NT2/D1 (cell line): ENCODE measurements at regions not wholly inside any gene's neighbourhood (a gene's known extent, or its start where the extent isn't known, plus 50 kb on each side); places are given as distances from the start of the nearest gene placed in this dataset.
"Not testable (repeated sequence)": the region's sequence is repeated elsewhere in the genome, so short reads cannot be mapped to it uniquely, and the experiment has no call there.

Source experiments
- DNase-seq: peaks from one replicate; pipeline ENCODE4 v3.0.0-alpha.2; 2011; ENCODE audit warnings: low read depth, low spot score
- H3K27me3 ChIP-seq: 2 replicates; pipeline ENCODE4 v1.6.0; 2011; ENCODE audit warnings: mild to moderate bottlenecking; ENCODE audit not compliant: insufficient read length, insufficient read depth
- H3K36me3 ChIP-seq: 2 replicates; pipeline ENCODE4 v1.6.1; 2011; ENCODE audit warnings: mild to moderate bottlenecking, low read length, mixed read lengths; ENCODE audit not compliant: insufficient read depth, insufficient read length
- H3K4me1 ChIP-seq: 2 replicates; pipeline ENCODE4 v1.5.1; 2011; ENCODE audit not compliant: insufficient read depth, insufficient read length
- H3K4me3 ChIP-seq: 2 replicates; pipeline ENCODE4 v1.5.1; 2011; ENCODE audit warnings: low read depth; ENCODE audit not compliant: insufficient read length
- H3K9ac ChIP-seq: 2 replicates; pipeline ENCODE4 v1.6.0; 2011; ENCODE audit warnings: low read depth; ENCODE audit not compliant: insufficient read length
- H3K9me3 ChIP-seq: 2 replicates; pipeline ENCODE4 v1.5.1; 2011; ENCODE audit warnings: mild to moderate bottlenecking, low read length; ENCODE audit not compliant: insufficient read depth
- SUZ12 ChIP-seq: IDR thresholded peaks from 2 replicates; pipeline ENCODE4 v1.6.1; 2011; ENCODE audit not compliant: insufficient read length, insufficient read depth; ENCODE audit errors: extremely low read depth
- YY1 ChIP-seq: IDR thresholded peaks from 2 replicates; pipeline ENCODE4 v1.6.1; 2011; ENCODE audit not compliant: insufficient read length, insufficient read depth
- ZNF274 ChIP-seq: IDR thresholded peaks from 2 replicates; pipeline ENCODE4 v1.6.1; 2011; ENCODE audit warnings: mild to moderate bottlenecking, low read depth, low read length

DNA sequence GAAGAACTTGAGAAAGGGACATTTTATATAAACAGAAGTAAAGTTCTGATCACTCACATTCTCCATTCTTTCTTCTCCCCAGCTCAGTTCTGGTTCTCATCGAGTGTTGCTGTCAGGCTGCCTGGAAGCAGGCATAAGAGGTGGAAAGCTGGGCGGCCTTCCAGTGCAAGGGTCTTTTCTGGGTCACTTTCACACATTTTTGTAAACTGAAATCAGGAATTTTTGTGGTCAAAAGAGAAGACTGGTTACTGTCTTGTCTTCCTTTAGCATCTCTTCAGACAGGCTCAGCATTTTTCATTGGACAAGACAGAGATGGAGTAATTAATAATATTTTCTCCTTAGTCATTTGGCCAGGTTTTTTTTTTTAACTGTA lies 93.7 kb downstream of the CTH start:
- H3K27me3 ChIP-seq = no peaks in the 10 kb centered on the region
- no peak for DNase-seq
- H3K4me1 ChIP-seq = no peaks in the 10 kb centered on the region
- no peak overlapping the region for H3K9ac ChIP-seq
- TF ChIP-seq ZNF274 (no peak), YY1 (no peak), SUZ12 (no peak)
- H3K4me3 ChIP-seq = no peak overlapping the region
- no peaks in the 10 kb centered on the region for H3K9me3 ChIP-seq
- H3K36me3 ChIP-seq = no peaks in the 10 kb centered on the region

- not testable (repeated sequence) for H3K27me3 ChIP-seq, H3K4me3 ChIP-seq, H3K9me3 ChIP-seq, DNase-seq, H3K36me3 ChIP-seq, H3K9ac ChIP-seq, H3K4me1 ChIP-seq
Observed at GRCh38 chr1:70507991-70508390, 96.9 kb downstream of the CTH start.

GRCh38 chr1:70509996-70510876 lies 99.2 kb downstream of the CTH start:
- H3K4me1 ChIP-seq = no peaks in the 10 kb centered on the region
- H3K27me3 ChIP-seq = no peaks in the 10 kb centered on the region
- H3K4me3 ChIP-seq = no peak overlapping the region
- H3K9ac ChIP-seq = no peak overlapping the region
- H3K9me3 ChIP-seq = no peaks in the 10 kb centered on the region
- no peaks in the 10 kb centered on the region for H3K36me3 ChIP-seq
- peak; percentile 61 for DNase-seq
- TF ChIP-seq SUZ12 (no peak), YY1 (no peak), ZNF274 (no peak)

GRCh38 chr1:70517444-70517843 lies 106.4 kb downstream of the CTH start:
- H3K4me1 ChIP-seq = no peaks in the 10 kb centered on the region
- DNase-seq = no peak
- H3K36me3 ChIP-seq = no peaks in the 10 kb centered on the region
- TF ChIP-seq ZNF274 (no peak), YY1 (no peak), SUZ12 (no peak)
- no peak overlapping the region for H3K4me3 ChIP-seq
- H3K27me3 ChIP-seq = no peaks in the 10 kb centered on the region
- no peaks in the 10 kb centered on the region for H3K9me3 ChIP-seq
- H3K9ac ChIP-seq = no peak overlapping the region

- no peak for DNase-seq
- Histone ChIP-seq H3K27me3 (no peaks in the 10 kb centered on the region), H3K4me3 (no peak overlapping the region), H3K9me3 (no peaks in the 10 kb centered on the region), H3K4me1 (no peaks in the 10 kb centered on the region), H3K36me3 (no peaks in the 10 kb centered on the region), H3K9ac (no peak overlapping the region)
- TF ChIP-seq ZNF274 (no peak), YY1 (no peak), SUZ12 (no peak)
Observed at GRCh38 chr1:70518106-70518505, 107.0 kb downstream of the CTH start.

DNA sequence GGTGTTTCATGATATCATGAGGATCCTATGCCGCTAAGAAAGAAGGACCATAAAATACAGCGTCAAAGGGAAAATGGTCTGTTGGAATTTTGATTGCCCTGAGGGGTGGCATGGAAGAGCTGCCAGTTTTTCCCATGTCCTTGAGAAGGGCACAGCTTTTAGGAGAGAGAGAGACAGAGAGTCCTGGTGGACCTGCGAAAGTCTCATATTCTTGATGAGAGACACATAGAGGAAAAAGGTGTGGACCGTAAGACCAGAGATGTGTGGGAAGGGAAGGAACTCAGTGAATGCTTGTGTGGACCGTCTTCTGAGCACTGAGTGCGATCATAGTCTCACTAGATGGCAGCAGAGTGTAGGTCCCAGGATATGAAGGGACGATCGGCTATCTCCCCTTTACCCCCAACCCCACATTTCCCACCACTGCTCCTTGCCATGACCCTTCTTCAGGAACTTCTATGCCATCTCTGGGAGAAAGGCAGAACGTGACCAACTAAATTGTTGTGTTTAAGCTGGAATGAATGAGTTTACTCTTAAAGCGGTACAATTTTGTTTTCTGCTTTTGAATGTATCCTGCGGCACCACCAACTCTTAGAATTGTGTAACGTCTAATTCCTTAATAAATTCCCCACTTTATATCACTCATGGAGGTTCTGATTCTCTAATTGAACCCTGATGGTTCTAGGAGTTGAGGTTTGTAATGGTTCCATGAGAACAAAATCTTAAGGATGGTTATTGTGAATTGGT lies 117.7 kb downstream of the CTH start:
- no peaks in the 10 kb centered on the region for H3K27me3 ChIP-seq
- TF ChIP-seq SUZ12 (no peak), ZNF274 (no peak), YY1 (no peak)
- DNase-seq = peak; percentile 59
- H3K36me3 ChIP-seq = no peaks in the 10 kb centered on the region
- no peak overlapping the region for H3K9ac ChIP-seq
- H3K9me3 ChIP-seq = no peaks in the 10 kb centered on the region
- H3K4me3 ChIP-seq = no peak overlapping the region
- no peaks in the 10 kb centered on the region for H3K4me1 ChIP-seq

GRCh38 chr1:70536708-70537366 lies 125.8 kb downstream of the CTH start:
- Histone ChIP-seq H3K27me3 (no peaks in the 10 kb centered on the region), H3K4me3 (no peak overlapping the region), H3K9me3 (no peaks in the 10 kb centered on the region), H3K4me1 (no peaks in the 10 kb centered on the region), H3K36me3 (no peaks in the 10 kb centered on the region), H3K9ac (no peak overlapping the region)
- no peak for TF ChIP-seq YY1
- TF ChIP-seq SUZ12 = no peak
- TF ChIP-seq ZNF274 = no peak
- DNase-seq = no peak
